Stimulated activated CD8-positive, alpha-beta memory T cell treated with anti-CD3 and anti-CD28 coated beads, Interleukin-2, amount 100 ng/mL, for 48 hours (primary cell): ENCODE measurements at regions not wholly inside any gene's neighbourhood (a gene's known extent, or its start where the extent isn't known, plus 50 kb on each side); places are given as distances from the start of the nearest gene placed in this dataset.

Experiments used
- DNase-seq, 2 donors: peaks; one replicate each; pipeline ENCODE4 v3.0.0-alpha.2; 2020; ENCODE audit warnings: low read depth in 2 of 2

- no peak for DNase-seq
These were observed 118.1 kb upstream of the MAFB start for GRCh38 chr20:40806929-40807820.

- no peak for DNase-seq
These were observed 118.8 kb upstream of the MAFB start for GRCh38 chr20:40807821-40808170.

- DNase-seq, result no peak
These were observed 119.9 kb upstream of the MAFB start for GRCh38 chr20:40808936-40809335.

GRCh38 chr20:40809361-40809760 is 120.3 kb upstream of the MAFB start:
- DNase-seq, result no peak

GRCh38 chr20:40810332-40811000 is 121.4 kb upstream of the MAFB start:
- DNase-seq, result no peak

GRCh38 chr20:40811004-40811403 is 122.0 kb upstream of the MAFB start:
- DNase-seq, result no peak

- DNase-seq, result no peak
These were observed 122.8 kb upstream of the MAFB start for GRCh38 chr20:40811660-40812414.

GRCh38 chr20:40812415-40812925 is 123.4 kb upstream of the MAFB start:
- no peak for DNase-seq

- no peak for DNase-seq
These were observed 124.0 kb upstream of the MAFB start for GRCh38 chr20:40813029-40813431.

GRCh38 chr20:40813708-40814630 is 124.9 kb upstream of the MAFB start:
- no peak for DNase-seq

GRCh38 chr20:40814631-40814960 is 125.6 kb upstream of the MAFB start:
- DNase-seq, result no peak

- DNase-seq, result no peak
These were observed 126.4 kb upstream of the MAFB start for GRCh38 chr20:40815156-40816038.

- no peak for DNase-seq
These were observed 127.0 kb upstream of the MAFB start for GRCh38 chr20:40816039-40816352.

GRCh38 chr20:40821429-40821828 is 132.4 kb upstream of the MAFB start:
- no peak for DNase-seq

GRCh38 chr20:40826699-40827098 is 137.7 kb upstream of the MAFB start:
- DNase-seq, result no peak

GRCh38 chr20:40835321-40835720 is 146.3 kb upstream of the MAFB start:
- DNase-seq, result no peak

- no peak for DNase-seq
These were observed 149.5 kb upstream of the MAFB start for GRCh38 chr20:40838509-40838908.

- DNase-seq, result no peak
These were observed 154.2 kb upstream of the MAFB start for GRCh38 chr20:40843251-40843650.

- no peak for DNase-seq
These were observed 155.3 kb upstream of the MAFB start for GRCh38 chr20:40844332-40844731.

- DNase-seq, result no peak
These were observed 159.1 kb upstream of the MAFB start for GRCh38 chr20:40848096-40848495.

GRCh38 chr20:40848526-40848925 is 159.5 kb upstream of the MAFB start:
- DNase-seq, result no peak
